ENCODE measurements at regions not wholly inside any gene's neighbourhood (a gene's known extent, or its start where the extent isn't known, plus 50 kb on each side); places are given as distances from the start of the nearest gene placed in this dataset.

DNA sequence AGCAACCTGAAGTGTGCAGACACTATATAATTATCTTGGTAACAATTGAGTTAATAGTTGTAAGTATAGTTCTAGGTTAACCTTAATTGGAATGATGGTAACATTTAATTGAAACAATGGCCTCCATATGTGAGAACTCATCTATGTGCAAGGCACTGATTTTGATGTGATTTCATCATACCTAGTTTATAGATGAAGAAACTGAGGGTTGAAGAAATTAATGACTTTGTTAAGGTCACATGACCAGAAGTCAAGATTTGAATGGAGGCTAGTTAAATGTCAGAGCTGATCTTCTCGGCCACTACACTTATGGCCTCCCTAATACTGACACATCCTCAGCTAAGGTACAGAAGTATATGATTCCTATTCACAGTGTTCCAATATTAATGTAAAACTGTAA lies 128.2 kb upstream of the PSMD7 start:
- H3K4me3 ChIP-seq (ENCODE audit: severe bottlenecking), result no peak overlapping the region
- H3K36me3 ChIP-seq (ENCODE audit: low read depth), result no peaks in the 10 kb centered on the region
- no peak for ATAC-seq (ENCODE audit: low read depth)
- DNase-seq (ENCODE audit: low spot score), result no peak
- no peaks in the 10 kb centered on the region for H3K4me1 ChIP-seq (ENCODE audit: insufficient read depth, poor library complexity, severe bottlenecking)
- H3K9me3 ChIP-seq (ENCODE audit: severe bottlenecking), result no peaks in the 10 kb centered on the region
- TF ChIP-seq, protein P1, sequence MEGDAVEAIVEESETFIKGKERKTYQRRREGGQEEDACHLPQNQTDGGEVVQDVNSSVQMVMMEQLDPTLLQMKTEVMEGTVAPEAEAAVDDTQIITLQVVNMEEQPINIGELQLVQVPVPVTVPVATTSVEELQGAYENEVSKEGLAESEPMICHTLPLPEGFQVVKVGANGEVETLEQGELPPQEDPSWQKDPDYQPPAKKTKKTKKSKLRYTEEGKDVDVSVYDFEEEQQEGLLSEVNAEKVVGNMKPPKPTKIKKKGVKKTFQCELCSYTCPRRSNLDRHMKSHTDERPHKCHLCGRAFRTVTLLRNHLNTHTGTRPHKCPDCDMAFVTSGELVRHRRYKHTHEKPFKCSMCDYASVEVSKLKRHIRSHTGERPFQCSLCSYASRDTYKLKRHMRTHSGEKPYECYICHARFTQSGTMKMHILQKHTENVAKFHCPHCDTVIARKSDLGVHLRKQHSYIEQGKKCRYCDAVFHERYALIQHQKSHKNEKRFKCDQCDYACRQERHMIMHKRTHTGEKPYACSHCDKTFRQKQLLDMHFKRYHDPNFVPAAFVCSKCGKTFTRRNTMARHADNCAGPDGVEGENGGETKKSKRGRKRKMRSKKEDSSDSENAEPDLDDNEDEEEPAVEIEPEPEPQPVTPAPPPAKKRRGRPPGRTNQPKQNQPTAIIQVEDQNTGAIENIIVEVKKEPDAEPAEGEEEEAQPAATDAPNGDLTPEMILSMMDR (IDR thresholded peaks at IDR 0.05; ENCODE audit: poor library complexity, severe bottlenecking), result no peak
- no peak overlapping the region for H3K27ac ChIP-seq (ENCODE audit: poor library complexity, severe bottlenecking)
- H3K27me3 ChIP-seq (ENCODE audit: insufficient read depth, poor library complexity, severe bottlenecking), result no peaks in the 10 kb centered on the region

DNA sequence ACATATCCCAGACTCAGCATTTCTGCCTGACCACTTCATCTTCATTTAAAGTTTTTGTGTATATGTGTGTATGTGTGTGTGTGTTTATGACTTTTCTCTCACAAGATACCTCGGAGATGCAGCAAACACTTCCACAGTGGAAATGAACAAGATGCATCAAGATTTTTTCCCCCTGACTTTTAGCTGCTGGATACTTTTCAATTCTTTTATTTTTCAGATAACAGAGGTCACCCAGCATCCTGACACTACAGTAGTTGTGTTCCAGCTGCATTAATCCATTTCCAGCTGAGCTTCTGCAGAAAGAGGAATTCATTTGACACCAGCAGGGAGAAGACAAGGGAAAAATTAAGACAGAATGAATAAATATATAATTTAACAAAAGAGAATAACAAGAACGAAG lies 130.2 kb upstream of the PSMD7 start:
- ATAC-seq (ENCODE audit: low read depth), result no peak

DNA sequence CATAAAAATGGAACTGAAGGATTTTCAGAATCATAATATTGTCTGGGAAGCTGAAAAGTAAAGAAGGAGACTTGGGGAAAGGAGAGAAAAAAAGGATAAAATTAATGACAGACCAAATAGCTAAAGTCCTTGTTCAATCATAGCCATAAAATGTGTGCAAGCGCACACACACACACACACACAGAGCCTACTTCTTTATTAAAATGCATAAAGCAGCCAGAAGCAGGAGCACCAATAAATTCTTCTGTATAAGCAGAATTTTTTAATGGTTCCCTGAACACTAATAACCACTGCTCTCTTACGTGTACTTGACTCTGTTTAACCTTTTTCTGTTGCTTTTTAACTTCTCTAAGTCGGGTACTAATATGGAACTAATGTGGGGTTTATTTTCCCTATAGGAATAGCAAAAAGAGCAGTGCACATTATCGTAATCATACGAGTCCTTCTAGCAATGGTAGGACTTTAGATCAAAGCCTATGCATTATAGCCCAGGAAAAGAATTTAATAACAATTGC lies 131.0 kb upstream of the PSMD7 start:
- Histone ChIP-seq H3K9me3 (ENCODE audit: severe bottlenecking) (no peaks in the 10 kb centered on the region), H3K4me3 (ENCODE audit: severe bottlenecking) (no peak overlapping the region), H3K27me3 (ENCODE audit: insufficient read depth, poor library complexity, severe bottlenecking) (no peaks in the 10 kb centered on the region), H3K36me3 (ENCODE audit: low read depth) (no peaks in the 10 kb centered on the region), H3K27ac (ENCODE audit: poor library complexity, severe bottlenecking) (no peak overlapping the region), H3K4me1 (ENCODE audit: insufficient read depth, poor library complexity, severe bottlenecking) (no peaks in the 10 kb centered on the region)
- DNase-seq (ENCODE audit: low spot score) (no peak), ATAC-seq (ENCODE audit: low read depth) (no peak)
- TF ChIP-seq, protein P1 (IDR thresholded peaks at IDR 0.05; ENCODE audit: poor library complexity, severe bottlenecking), result no peak

More for the DNA sequence above, 130.2 kb upstream of the PSMD7 start:
- TF ChIP-seq, protein P1 (IDR thresholded peaks at IDR 0.05; ENCODE audit: poor library complexity, severe bottlenecking), result no peak
- DNase-seq (ENCODE audit: low spot score), result no peak
- Histone ChIP-seq H3K36me3 (ENCODE audit: low read depth) (no peaks in the 10 kb centered on the region), H3K27ac (ENCODE audit: poor library complexity, severe bottlenecking) (no peak overlapping the region), H3K4me3 (ENCODE audit: severe bottlenecking) (no peak overlapping the region), H3K4me1 (ENCODE audit: insufficient read depth, poor library complexity, severe bottlenecking) (no peaks in the 10 kb centered on the region), H3K27me3 (ENCODE audit: insufficient read depth, poor library complexity, severe bottlenecking) (no peaks in the 10 kb centered on the region), H3K9me3 (ENCODE audit: severe bottlenecking) (no peaks in the 10 kb centered on the region)

DNA sequence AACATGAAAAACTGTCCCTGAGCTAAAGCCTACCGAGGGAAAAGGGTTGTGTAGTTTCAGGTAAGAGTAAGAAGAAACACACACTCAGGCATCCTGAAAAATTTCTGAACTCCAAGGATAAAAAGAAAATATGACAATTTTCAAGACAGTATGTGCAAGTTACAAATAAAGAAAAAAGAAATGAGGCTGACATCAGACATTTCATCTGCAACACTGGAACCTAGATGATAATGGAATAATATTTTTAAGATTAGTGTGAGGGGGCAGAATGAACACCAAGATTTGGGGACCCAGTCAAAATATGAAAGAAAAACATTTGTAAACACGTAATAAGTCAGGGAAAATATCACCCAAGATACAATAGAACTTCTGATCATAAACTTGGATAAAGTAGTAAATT lies 135.9 kb upstream of the PSMD7 start:
- no peaks in the 10 kb centered on the region for H3K27me3 ChIP-seq (ENCODE audit: insufficient read depth, poor library complexity, severe bottlenecking)
- no peak overlapping the region for H3K4me3 ChIP-seq (ENCODE audit: severe bottlenecking)
- no peak for DNase-seq (ENCODE audit: low spot score)
- ATAC-seq (ENCODE audit: low read depth), result no peak
- TF ChIP-seq, protein P1 (IDR thresholded peaks at IDR 0.05; ENCODE audit: poor library complexity, severe bottlenecking), result no peak
- no peaks in the 10 kb centered on the region for H3K4me1 ChIP-seq (ENCODE audit: insufficient read depth, poor library complexity, severe bottlenecking)
- H3K36me3 ChIP-seq (ENCODE audit: low read depth), result no peaks in the 10 kb centered on the region
- H3K9me3 ChIP-seq (ENCODE audit: severe bottlenecking), result no peaks in the 10 kb centered on the region
- H3K27ac ChIP-seq (ENCODE audit: poor library complexity, severe bottlenecking), result no peak overlapping the region

DNA sequence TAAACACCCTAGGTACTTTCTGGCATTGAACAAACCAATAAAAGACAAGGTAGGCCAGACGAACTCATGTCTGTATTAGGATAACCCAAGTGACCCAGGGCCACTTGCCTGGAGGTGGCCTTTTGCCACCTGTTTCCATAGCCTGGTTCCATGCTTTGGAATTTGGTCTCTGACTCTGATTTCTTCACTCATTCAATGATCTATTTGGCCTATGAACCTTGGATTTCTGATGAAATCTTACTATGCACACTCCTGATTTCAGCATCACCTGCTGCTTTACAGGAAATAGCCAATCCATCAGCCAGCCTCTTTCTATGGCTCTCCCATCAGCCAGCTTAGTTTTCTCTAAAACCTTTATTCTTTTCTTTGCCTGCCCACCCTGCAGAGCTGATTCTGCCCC lies 142.8 kb upstream of the PSMD7 start:
- TF ChIP-seq, protein P1 (IDR thresholded peaks at IDR 0.05; ENCODE audit: poor library complexity, severe bottlenecking), result no peak
- no peak overlapping the region for H3K27ac ChIP-seq (ENCODE audit: poor library complexity, severe bottlenecking)
- no peaks in the 10 kb centered on the region for H3K36me3 ChIP-seq (ENCODE audit: low read depth)
- H3K4me1 ChIP-seq (ENCODE audit: insufficient read depth, poor library complexity, severe bottlenecking), result no peaks in the 10 kb centered on the region
- H3K27me3 ChIP-seq (ENCODE audit: insufficient read depth, poor library complexity, severe bottlenecking), result peaks cover 3% of the 10 kb centered on the region
- DNase-seq (ENCODE audit: low spot score) (no peak), ATAC-seq (ENCODE audit: low read depth) (no peak)
- peaks cover 4% of the 10 kb centered on the region for H3K9me3 ChIP-seq (ENCODE audit: severe bottlenecking)
- H3K4me3 ChIP-seq (ENCODE audit: severe bottlenecking), result no peak overlapping the region
